NCI-H82 treated with DMSO at 0.1 percent for 48 hours (cell line): ENCODE measurements at regions not wholly inside any gene's neighbourhood (a gene's known extent, or its start where the extent isn't known, plus 50 kb on each side); places are given as distances from the start of the nearest gene placed in this dataset.
"Not testable (repeated sequence)": the region's sequence is repeated elsewhere in the genome, so short reads cannot be mapped to it uniquely, and the experiment has no call there.

Experiments used
- DNase-seq: peaks from one replicate; lab custom pipeline; 2025; ENCODE audit not compliant: unreplicated experiment; lab: John Stamatoyannopoulos, UW

DNA sequence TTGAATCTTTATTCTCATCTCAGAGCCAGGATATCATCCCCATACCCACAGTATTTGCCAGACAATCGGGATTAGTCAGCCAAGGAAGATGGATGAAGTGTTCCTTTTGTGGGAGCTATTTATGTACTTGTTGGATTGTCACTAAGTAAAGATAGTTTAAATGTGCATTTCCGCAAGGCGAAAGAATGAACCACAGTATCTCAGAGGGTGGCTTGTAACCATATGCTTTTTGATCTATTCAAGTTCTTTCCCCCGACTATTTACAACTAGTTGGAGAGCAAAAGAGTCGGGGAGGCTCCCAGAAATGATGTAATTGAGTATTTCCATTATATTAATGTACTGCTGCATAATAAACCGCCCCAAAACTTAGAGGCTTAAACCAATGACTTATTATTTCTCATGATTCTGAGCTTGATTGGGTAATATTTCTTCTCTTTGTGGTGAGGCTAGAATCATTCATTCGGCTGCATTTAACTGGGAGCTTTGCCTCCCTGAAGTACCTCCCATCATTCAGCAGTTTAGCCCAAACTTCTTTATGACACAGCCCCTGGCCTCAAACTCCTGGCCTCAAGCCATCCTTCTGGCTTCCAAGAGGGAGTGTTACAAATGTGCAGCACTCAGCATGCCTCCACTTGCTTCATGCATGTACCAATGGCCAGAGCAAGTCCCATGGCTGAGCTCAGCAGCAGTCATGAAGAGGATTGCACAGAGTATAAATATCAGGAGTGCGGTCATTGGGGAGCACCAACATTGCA, 423.7 kb downstream of the METTL4 start:
- DNase-seq, result no peak

DNA sequence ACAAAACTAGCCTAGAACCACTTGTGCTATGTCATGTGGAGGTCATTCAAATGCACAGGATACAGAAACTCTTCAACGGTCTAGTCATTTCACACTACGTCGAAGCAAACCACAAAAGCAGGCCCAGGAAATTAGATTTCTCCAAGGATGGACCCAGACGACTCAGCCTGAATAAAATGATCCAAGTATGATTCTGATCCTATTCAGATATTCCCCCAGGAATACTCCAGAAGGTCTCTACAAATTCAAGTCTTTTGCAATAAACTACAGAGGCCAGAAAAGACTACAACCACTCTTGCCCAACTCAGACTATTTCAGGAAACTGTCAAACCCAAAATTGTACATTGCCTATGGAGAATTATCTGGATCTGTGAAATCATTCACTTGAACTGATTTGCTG, 422.5 kb downstream of the METTL4 start:
- no peak for DNase-seq

DNA sequence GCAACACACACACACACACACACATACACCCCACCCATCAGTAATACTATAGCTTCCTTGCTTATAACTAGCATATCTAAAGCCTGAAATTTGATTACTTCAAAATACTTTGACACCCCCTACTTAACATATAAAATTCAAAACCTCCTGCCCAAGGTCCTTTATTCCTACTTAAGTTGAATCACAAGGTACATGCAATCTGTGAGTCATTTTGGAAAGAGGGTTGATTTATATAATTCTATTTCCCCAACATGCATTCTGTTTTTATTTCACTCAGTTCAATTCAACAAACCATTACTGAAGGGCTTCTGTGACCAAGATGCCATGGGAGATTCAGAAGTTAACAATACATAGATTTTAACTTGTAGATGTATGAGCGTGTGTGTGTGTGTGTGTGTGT, 420.7 kb downstream of the METTL4 start:
- DNase-seq, result no peak

DNA sequence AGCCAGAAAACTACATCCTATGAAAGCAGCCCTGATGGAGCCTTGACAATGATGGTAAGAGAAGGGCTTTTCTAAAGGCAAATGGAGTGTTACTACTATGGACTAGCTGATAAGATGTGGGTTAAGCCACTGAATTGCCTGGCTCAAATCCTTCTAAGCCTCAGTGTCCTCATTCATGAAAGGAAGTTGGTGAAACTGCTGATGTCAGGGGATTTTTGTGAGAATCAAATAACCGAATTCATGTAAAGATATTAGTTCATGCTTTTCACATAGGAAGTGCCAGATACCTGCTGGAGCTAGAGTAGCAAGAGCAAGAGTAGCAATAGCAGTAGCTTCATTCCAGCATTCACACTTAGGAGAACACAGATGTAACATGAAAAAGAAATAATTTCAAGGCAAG, 417.0 kb downstream of the METTL4 start:
- no peak for DNase-seq

DNA sequence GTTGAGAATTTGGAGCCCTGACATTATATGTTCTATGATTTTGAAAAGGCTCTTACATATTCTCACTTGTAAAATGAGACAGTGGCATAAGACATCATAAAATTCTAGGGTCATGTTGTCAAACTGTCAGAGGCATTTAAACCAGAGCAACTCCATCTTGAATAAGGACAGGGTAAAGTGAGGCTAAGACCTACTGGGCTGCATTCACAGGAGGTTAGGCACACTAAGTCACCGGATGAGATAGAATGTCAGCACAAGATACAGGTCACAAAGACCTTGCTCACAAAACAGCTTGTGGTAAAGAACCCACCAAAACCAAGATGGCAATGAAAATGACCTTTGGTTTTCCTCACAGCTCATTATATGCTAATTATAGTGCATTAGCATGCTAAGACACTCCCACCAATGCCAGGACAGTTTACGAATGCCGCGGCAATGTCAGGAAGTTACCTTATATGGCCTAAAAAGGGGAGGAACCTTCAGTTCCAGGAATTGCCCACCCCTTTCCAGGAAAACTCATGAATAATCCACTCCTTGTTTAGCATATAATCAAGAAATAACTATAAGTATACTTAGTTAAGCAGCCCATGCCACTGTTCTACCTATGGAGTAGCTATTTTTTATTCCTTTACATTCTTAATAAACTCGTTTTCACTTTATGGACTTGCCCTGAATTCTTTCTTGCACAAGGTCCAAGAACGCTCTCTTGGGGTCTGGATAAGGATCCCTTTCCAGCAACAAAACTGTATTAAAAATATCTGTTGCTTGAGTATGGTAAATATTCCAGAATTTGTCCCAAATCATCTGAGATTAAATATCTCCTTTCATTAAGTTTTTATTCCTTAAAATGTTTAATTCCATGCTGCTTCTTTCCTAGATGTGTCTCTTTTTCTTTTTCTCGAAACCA, 406.4 kb downstream of the METTL4 start:
- no peak for DNase-seq

DNA sequence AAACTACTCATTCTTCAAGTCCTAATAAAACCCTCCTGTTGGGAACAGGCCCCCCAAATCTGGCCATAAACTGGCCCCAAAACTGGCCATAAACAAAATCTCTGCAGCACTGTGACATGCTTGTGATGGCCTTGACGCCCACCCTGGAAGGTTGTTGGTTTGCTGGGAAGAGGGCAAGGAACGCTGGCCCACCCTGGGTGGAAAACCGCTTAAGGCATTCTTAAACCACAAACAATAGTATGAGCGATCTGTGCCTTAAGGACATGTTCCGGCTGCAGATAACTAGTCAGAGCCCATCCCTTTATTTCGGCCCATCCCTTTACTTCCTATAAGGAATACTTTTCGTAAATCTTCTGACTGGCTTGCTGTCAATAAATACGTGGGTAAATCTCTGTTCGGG, 404.4 kb downstream of the METTL4 start:
- not testable (repeated sequence) for DNase-seq

DNA sequence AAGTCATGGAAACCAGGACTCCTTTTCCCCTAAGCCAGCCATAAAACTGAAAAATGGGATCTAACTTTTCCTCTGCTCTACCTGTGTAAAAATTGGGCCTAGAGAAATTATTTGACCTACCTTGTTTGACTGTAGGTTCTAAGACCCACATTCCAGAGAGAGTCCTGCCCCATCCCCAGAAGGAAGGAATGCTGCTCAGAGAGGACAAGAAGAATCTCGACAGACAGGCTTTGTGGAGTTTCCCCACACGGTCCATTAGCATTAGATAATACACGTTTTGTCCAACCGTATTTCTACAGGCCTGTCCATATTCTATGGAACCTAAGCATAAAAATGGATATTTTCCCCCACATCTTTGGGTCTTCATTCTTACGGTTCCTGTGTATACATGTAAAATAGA, 403.3 kb downstream of the METTL4 start:
- no peak for DNase-seq

DNA sequence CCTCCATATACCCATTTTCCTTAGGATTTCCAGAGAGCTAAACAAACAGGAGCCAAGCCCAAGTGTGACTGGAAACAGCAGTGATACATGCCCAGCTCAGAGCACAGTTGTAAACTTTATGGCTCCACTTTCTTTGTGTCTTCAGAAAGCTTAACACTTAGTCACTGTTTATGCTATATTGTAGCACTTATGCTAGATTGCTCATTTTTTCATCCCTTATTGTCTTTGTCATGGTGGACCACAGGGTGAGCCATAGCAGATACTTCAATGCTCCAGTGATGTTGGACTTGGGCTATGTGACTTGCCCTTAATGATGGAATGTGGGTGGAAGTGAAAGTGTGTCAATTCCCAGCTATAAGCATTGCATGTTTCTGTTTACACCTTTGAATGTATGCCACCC, 401.6 kb downstream of the METTL4 start:
- no peak for DNase-seq

DNA sequence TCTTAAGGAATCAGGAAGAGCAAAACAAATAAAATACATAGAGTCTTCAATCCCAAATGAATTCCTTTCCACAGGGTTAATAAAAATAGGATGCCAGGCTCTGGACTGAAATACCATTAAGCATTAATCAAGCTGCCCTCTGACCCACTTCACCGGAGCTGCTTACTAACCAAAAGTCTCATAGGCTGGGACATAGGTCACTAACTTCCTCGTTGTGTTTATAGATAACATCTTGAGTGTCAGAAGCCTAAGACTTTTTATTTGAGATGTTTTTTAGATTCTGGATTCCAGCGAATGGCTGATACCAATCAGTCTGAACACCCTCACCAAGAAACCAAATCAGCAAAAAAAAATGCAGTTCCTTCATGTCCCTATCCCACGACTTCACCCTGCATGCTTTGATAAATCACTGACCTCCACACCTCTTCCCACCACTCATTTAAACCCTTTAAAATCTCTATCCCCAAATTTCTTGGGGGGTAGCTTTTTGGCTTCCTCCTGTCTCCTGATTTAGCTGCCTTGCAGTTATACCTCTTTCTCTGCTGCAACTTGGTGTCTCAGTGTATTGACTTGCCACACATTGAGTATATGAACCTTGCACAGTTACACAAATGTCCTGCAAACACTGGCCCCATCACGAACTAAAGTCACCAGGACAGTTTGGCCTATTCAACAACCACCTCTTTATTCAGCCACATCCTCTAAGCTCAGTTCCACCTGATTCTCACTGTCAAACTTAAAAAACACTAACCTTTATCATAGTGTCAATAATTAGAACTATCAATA, 399.3 kb downstream of the METTL4 start:
- DNase-seq, result no peak

DNA sequence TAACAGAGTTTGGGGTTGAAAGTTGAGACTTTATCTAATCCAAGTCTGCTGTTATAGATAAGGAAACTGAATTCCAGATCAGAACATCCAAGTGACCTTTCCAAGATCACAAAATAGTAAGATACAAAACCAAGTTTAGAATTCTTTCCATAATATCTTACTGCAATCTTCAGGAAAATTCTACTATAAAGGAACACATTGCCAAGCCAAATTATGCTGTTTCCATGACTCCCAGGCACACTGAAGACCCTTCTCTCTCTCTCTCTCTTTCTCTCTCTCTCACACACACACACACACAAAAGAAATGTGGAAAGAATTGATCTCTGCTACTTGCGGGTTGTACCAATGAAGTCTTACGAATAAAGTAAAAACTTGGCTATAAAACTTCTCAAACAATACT, 398.4 kb downstream of the METTL4 start:
- DNase-seq, result no peak

DNA sequence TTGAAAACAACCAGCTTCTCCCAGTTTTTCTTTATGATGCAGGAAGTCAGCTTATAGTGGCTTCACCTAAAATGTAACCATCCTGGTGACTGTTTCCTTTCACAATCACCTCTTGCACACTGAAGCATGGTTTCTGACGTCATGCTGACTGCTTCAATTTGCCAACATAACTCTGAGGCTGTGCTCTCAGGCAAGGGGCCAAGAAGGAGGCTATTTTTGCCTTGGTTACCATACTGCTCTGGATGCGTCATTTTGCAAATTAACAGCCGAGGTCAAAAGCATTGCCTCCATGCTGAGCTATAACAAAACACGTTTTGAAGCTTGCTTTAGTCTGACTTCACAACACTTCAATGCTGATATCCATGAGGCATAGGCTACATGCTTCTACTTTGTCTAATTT, 397.8 kb downstream of the METTL4 start:
- no peak for DNase-seq

DNA sequence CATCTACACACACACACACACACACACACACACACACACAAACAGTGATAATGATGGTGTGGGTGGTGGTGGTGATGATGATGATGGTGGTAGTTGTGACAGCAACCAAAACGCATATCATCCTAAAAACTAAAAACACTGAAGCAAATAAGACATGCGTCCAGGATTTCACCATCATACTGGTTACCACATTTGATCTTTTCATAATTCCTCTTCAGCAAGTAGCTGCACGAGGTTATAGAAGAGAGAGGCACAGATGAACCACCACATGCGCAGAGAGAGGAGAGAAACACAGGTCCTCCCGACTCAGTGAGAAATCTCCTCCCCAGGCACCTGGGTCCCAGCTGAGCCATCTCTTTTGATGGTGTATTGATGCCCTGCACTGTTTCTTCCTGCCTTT, 393.3 kb downstream of the METTL4 start:
- no peak for DNase-seq

DNA sequence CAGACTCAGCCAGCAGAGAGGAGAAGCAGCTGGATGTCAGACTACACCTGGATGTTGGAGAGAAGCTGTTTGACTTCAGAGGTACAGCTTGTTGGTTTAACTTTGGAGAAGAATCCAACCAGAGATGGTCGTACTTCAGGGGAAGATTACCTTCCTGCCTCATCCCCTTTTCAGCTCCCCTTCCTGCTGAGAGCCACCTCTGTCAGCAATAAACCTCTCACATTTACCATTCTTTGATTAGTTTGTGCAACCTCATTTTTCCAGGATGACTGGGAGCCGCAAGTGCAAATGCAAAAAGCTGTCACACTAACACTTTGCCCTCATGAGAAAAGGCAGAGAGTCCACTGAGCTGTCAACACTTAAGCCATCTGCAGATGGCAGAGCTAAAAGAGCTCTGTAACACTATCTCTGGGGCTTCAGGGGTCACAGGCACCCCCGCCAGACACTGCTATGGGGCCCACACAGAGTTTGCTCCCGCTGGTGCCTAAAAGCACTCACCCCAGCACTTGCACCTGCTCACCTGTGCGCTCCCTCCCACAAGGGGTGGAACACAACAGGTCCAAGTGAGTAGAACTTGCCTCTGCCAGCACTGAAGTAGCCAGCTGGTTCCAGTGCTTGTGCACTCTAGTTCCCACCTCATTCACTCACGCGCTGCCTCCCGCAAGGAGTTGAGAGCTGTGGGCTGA, 391.7 kb downstream of the METTL4 start:
- DNase-seq, result no peak

DNA sequence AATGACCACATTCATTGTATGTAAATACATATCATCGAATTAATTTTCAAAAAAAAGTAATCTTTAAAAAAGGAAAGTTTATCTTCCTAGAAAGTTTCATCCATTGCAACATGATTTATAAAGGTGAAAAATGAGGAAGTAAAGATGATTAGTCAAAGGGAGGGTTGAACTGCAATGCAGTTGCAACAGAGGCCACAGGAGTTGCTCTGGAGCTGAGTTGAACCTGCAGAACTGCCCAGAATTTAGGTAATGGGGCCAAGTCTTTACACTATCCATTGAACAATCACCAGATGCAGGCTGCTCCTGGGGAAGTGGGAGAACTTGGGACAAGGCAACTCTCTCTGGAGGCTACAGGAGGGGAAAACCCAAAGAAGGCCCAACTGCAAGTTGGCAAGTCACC, 390.7 kb downstream of the METTL4 start:
- no peak for DNase-seq

DNA sequence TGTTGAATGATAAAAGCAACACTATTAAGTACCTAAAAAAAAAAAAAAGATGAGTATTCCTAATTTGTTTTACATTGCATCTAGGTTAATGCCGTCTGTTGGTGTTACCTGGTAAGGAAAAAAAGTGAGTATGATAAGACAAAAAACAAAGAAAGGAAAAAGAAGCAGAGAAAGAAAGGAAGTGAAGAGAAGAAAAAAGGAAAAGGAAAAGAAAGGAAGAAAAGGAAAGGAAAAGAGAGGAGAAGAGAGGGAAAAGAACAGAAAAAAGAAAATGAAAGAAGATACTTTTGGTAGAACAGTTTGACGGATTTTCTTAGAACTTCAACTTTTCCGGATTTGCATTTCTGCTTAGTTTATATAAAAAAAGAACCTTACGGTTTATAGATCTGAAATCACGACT, 387.9 kb downstream of the METTL4 start:
- DNase-seq, result no peak

DNA sequence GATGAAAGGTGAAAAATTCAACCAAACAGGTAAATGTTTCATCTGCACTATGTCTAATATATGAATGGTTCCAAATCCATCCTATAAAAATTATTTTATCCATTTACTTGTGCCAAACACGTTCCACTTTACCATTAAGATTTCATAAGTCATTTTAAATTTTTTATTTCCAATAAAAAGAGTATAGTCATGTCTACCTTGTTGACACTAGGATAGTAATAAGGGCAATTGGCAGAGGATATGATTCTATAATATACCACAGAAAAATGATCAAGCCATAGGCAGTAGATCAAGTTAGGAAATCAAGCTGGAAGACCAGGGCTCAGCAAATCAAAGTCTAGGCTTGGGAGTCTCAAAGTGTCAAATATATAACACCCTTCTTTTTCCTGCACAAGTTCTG, 384.3 kb downstream of the METTL4 start:
- no peak for DNase-seq

DNA sequence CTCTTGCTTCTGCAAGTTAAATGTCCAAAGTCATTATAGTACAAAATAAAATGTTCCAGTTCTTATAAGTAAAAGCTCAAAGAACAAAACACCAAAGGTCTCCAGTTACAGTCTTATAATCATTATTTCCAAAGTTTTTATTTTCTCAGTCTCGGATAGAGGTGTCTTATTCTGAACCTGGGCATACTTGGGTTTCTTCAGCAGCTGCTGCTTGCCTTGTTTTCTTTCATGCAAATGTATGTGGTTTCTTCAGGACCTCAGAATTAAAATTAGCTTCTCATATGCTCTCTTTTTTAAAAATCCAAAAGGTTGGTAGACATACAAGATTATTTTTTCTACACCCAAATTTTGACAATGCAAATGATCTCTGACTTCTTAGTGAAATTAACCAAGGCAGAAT, 383.0 kb downstream of the METTL4 start:
- no peak for DNase-seq

DNA sequence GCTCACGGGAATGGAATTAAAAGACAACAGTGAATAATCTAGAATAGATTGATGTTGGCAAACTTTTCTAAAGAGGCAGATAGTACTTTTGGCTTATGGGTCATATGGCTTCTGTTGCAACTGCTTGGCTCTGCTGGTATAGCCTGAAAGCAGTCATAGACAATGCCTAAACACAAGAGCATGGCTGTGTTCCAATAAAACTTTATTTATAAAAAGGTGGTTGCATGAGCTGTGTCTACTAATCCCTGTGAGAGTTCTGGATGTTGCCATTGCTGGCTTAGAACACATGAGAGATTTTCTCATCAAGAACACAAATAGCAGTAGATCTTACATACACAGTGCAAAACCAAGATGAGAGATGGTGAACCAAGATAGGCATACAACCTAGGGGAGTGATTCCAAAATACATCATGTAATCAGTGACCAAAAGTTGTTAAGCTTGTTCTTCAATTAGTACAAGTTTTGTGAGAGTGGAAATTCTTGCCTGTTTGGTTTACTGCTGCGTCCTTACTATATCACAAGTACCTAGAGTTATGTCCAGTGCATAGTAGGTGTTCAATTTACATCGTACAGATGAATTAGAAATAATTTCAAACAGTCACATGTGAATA, 380.0 kb downstream of the METTL4 start:
- DNase-seq, result no peak

DNA sequence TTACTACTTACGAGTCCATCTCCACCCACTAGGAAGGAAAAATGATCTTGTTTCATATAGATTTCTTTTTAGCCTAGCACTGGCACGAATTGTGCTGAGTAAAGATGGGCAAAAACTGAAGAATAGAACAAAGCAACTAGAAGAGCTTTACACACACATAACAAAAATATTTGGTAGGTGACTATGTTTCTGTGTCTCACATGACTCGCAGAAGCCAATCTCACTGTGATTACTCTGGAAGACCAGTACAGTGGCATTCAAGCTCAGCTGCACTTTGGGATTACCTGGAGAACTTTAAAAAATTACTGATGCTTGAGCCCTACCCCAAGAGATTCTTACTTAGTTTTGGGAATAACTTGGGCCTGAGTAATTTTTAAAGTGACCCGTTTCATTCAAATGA, 378.7 kb downstream of the METTL4 start:
- DNase-seq, result no peak

DNA sequence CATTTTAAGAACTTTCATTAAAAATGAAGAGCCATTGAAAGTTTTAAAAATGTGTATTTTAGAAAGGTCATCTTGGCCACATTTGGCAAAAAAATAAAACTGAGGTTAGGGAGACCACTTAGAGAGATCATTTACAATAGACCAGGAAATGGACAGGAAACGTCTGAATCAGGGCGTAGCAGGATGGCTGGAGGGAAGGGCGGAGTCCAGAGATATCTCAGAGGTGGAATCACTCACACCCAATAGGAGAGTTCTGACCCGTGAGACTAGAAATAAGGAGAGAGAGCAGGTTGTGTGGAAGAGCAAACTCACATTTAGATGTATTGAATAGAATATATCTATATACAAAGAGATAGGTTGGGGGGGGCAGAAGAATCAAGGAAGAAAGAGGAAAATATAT, 373.4 kb downstream of the METTL4 start:
- no peak for DNase-seq

DNA sequence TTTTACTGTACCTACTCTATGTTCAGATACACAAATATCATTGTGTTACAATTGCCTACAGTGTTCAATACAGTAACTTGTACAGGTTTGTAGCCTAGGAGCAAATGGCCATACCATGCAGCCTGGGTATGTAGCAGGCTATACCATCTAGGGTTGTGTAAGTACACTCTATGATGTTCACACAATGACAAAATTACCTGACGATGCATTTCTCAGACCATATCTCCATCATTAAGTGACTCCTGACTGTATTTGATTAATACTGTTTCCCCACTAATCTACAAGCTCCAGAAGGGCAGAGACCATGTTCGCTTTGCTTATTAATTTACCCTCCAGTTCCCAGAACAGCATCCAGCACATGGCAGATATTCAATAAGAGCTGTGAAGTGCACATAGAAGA, 372.2 kb downstream of the METTL4 start:
- no peak for DNase-seq
